KOPT-K1 (cell line): ENCODE measurements at regions not wholly inside any gene's neighbourhood (a gene's known extent, or its start where the extent isn't known, plus 50 kb on each side); places are given as distances from the start of the nearest gene placed in this dataset.
"Not testable (repeated sequence)": the region's sequence is repeated elsewhere in the genome, so short reads cannot be mapped to it uniquely, and the experiment has no call there.

Experiments used
- H3K27ac ChIP-seq: fragments of 200-600 bp; sonication (generic); 2 replicates; pipeline ENCODE4 v1.5.1; 2016; ENCODE audit warnings: antibody characterized with exemption, mild to moderate bottlenecking, low read depth, low read length; ENCODE audit not compliant: poor library complexity, severe bottlenecking
- H3K36me3 ChIP-seq: fragments of 200-600 bp; sonication (generic); 2 replicates; pipeline ENCODE4 v1.5.1; 2017; ENCODE audit warnings: antibody characterized with exemption, mild to moderate bottlenecking, low read length, moderate library complexity; ENCODE audit not compliant: insufficient read depth
- H3K9me3 ChIP-seq: fragments of 200-600 bp; sonication (generic); 2 replicates; pipeline ENCODE4 v1.5.1; 2017; ENCODE audit warnings: antibody characterized with exemption, low read length, mild to moderate bottlenecking; ENCODE audit not compliant: insufficient read depth, poor library complexity, severe bottlenecking

DNA sequence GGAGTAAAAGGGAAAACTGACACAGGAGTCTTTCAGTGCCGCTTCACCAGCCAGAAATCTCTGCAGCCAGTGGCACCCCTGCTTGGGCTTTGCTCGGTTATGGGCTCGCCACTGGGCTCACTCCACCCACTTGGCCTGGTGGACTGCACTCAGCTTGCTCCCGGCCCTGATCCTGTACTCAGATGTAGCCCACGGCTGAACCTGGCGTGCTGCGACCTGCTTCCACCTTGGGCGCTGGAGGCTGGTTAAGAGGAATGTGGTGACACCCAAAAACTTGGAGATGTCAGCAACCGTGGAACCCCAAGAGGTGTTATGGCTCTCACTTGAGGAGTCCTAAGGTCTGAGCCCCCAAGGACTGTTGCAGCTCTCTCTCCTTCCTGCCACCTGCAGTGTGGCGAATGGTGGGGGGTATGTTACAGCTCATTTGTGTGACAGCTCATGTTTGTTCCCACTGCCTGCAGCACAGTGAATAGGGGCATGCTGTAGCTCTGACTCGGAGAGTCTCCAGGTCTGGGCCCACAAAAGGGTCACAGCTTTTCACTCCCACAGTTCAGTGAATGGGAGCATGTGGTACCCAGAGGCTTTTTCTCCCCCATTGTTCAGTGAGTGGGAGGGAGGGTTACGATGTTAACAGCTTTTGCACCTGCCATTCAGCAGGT lies 1124.5 kb upstream of the ATXN8OS start:
- H3K36me3 ChIP-seq = no peaks in the 10 kb centered on the region
- H3K27ac ChIP-seq = no peak overlapping the region
- peaks cover 10% of the 10 kb centered on the region for H3K9me3 ChIP-seq

GRCh38 chr13:68976287-68976686 lies 1131.3 kb upstream of the ATXN8OS start:
- H3K36me3 ChIP-seq = no peaks in the 10 kb centered on the region

GRCh38 chr13:68970532-68970931 lies 1137.1 kb upstream of the ATXN8OS start:
- Histone ChIP-seq H3K9me3 (no peaks in the 10 kb centered on the region), H3K27ac (no peak overlapping the region), H3K36me3 (no peaks in the 10 kb centered on the region)

More at GRCh38 chr13:68976287-68976686, 1131.3 kb upstream of the ATXN8OS start:
- Histone ChIP-seq H3K9me3 (no peaks in the 10 kb centered on the region), H3K27ac (no peak overlapping the region)

DNA sequence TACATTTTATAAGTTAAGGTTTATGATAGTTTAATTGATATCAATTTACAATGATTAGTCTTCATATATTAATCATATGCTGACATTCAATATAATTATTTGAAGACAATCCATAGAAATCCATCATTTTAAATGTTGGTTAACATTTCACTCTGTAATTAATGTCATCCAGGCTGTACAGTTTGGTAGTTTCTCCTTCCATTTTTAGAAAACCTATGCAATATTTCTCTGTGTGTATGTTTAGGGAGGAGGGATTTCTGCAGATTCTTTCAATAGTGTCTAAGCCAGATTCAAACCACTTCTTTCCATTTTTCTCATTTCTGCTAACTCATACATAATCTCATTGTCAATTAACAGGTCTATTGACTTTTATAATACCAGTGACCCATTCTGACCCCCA lies 1159.0 kb upstream of the ATXN8OS start:
- Histone ChIP-seq H3K27ac (no peak overlapping the region), H3K36me3 (no peaks in the 10 kb centered on the region), H3K9me3 (no peaks in the 10 kb centered on the region)

DNA sequence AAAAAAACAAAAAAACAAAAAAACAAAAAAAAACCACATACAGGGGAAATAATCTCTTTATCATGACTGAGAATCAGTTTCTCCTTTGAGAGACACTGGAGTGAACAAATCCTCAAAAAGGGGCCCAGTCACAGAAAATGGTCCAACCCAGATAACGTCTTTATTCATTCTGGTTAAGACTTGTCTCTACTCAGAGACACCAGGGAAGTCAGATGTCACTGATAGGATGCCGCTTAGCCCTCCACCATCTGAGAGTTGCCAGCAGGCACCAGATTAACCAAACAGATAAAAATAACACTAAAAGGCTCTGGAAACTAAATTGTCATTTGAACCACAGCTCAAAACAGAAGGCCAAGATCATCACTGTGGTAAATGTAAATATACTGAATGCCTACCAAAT lies 1163.4 kb upstream of the ATXN8OS start:
- Histone ChIP-seq H3K9me3 (no peaks in the 10 kb centered on the region), H3K27ac (no peak overlapping the region), H3K36me3 (no peaks in the 10 kb centered on the region)

GRCh38 chr13:68940049-68940448 lies 1167.6 kb upstream of the ATXN8OS start:
- Histone ChIP-seq H3K9me3 (no peaks in the 10 kb centered on the region), H3K36me3 (no peaks in the 10 kb centered on the region), H3K27ac (no peak overlapping the region)

GRCh38 chr13:68938639-68939038 lies 1169.0 kb upstream of the ATXN8OS start:
- Histone ChIP-seq H3K27ac (no peak overlapping the region), H3K9me3 (no peaks in the 10 kb centered on the region), H3K36me3 (no peaks in the 10 kb centered on the region)

GRCh38 chr13:68929075-68929745 lies 1178.4 kb upstream of the ATXN8OS start:
- H3K27ac ChIP-seq = no peak overlapping the region
- no peaks in the 10 kb centered on the region for H3K36me3 ChIP-seq

GRCh38 chr13:68927387-68928026 lies 1180.1 kb upstream of the ATXN8OS start:
- no peaks in the 10 kb centered on the region for H3K9me3 ChIP-seq
- no peak overlapping the region for H3K27ac ChIP-seq
- no peaks in the 10 kb centered on the region for H3K36me3 ChIP-seq

More at GRCh38 chr13:68929075-68929745, 1178.4 kb upstream of the ATXN8OS start:
- H3K9me3 ChIP-seq = no peaks in the 10 kb centered on the region

- H3K9me3 ChIP-seq = no peaks in the 10 kb centered on the region
- H3K27ac ChIP-seq = no peak overlapping the region
- H3K36me3 ChIP-seq = no peaks in the 10 kb centered on the region
These were observed 1183.6 kb upstream of the ATXN8OS start for GRCh38 chr13:68923995-68924394.

- H3K9me3 ChIP-seq = peaks cover 3% of the 10 kb centered on the region
- H3K36me3 ChIP-seq = no peaks in the 10 kb centered on the region
- H3K27ac ChIP-seq = no peak overlapping the region
These were observed 1198.7 kb upstream of the ATXN8OS start for GRCh38 chr13:68908879-68909278.

DNA sequence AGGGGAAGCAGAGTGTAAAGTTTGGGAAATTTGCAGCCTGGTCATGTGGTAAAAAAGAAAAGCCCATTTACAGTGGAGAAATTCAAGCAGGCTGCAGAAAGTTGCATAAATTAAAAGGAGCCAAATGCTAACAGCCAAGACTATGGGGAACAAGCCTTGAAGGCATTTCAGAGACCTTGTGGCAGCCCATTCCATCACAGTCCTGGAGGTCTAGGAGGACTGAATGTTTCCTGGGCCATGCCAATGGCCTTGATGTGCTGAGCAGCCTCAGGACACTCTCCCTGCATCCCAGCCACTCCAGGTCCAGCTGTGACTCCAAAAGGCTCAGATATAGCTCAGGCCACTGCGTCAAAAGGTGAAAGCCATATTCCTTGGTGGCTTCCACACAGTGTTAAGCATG lies 1202.4 kb upstream of the ATXN8OS start:
- Histone ChIP-seq H3K36me3 (no peaks in the 10 kb centered on the region), H3K9me3 (peaks cover 3% of the 10 kb centered on the region), H3K27ac (no peak overlapping the region)

- H3K27ac ChIP-seq = no peak overlapping the region
- no peaks in the 10 kb centered on the region for H3K9me3 ChIP-seq
These were observed 1210.2 kb upstream of the ATXN8OS start for GRCh38 chr13:68897331-68897928.

GRCh38 chr13:68895696-68896095 lies 1211.9 kb upstream of the ATXN8OS start:
- Histone ChIP-seq H3K27ac (no peak overlapping the region), H3K9me3 (no peaks in the 10 kb centered on the region), H3K36me3 (no peaks in the 10 kb centered on the region)

More at GRCh38 chr13:68897331-68897928, 1210.2 kb upstream of the ATXN8OS start:
- H3K36me3 ChIP-seq = no peaks in the 10 kb centered on the region

GRCh38 chr13:68893721-68894120 lies 1213.9 kb upstream of the ATXN8OS start:
- H3K27ac ChIP-seq, H3K36me3 ChIP-seq, H3K9me3 ChIP-seq: not testable (repeated sequence)
